GM19438 (cell line): ENCODE measurements at regions not wholly inside any gene's neighbourhood (a gene's known extent, or its start where the extent isn't known, plus 50 kb on each side); places are given as distances from the start of the nearest gene placed in this dataset.

Source experiments
- ATAC-seq: cut with Tn5 transposase; IDR thresholded peaks from one replicate; pipeline ENCODE4 v1.9.1; 2021; ENCODE audit warnings: low read depth; ENCODE audit not compliant: unreplicated experiment

DNA sequence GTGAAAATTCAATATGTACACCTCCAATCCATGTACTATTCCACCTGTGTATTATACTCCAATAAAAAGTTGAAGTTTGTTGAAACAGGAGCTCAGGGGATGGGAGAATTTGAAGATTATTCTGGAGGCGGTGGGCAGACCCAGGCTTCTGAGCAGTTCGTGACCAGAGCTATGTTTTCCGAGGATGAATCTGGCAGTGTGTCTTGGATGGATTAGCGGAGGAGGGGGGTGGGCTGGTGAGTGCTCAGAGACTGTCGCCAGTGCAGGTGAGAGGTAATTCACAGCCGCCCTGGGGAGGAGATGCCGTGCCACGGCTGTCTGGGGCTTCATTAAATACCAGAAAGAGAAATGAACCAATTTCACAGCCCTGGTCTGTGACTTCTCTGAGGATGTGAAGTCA, 283.0 kb upstream of the RTL1 start:
- no peak for ATAC-seq

DNA sequence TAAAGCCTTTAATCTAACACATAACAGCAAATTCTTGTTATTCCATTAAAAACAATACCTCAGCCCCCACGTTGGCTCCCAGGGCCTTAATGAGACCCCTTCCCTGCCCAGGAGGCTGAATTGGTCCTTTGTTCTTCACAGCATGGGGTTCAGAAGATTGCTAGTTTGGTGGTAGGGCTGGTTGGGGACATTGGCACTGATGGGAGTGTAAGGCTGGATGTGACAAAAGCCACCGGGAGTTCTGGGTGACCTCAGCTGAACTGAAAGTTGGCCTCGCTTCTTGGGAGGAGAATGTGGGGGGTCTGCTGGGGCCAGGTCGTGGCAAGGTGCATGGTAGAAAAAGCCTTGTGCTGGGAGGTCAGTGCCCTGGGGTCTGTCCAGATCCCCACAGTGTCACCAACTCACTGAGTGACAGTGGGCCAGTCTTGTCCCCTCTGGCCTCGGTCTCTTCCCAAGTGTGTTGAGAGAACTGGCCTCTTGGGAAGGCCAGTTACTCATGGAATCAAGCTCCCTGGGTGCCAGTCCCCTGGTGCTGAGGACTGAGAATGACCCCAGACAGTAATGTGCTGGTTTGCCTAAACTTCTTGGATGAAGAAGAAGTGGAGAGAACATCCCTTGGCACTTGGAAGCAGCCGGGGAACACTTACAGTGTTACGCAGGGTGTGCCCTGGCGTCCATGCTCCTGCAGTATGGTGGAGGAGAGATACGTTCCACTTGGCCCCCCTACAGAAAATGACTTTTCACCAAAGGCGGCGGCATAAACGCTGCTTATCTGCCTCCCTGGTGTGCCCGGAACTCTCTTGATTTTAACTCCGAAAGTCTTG, 283.7 kb upstream of the RTL1 start:
- no peak for ATAC-seq

DNA sequence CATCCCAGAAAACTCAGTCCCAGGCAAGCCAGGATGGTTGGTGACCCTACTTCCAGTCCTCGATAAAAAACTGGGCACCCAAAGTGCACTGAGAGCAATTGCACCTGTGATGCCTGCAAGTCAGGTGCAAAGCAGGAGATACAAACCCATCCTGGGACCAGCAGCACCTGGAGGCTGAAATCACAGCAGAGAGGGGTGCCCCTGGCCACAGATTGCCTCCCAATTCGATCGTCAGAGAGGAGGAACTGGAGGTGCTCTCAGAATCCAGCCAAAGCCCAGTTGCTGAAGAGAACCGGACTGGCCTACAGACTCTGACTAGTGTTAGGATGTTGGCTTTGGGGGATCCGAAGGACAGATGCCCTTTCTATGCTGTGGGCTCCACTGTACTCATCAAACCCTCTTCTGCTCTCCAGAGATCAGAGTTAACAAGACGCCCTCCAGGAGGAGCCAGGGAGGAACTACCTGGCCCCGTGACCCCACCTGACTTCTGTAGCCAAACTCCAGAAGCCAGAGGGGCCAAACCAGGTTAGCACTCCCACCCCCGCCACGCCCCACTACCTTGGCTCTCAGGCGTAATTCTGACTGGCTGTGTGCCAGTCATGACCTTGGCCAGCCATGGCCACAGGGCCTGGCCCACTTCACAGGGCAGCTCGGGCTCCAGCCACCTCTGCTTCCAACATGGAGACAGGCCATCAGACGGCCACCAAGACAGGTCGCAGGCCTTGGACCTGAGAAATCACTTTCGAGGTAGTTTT, 284.5 kb upstream of the RTL1 start:
- no peak for ATAC-seq

DNA sequence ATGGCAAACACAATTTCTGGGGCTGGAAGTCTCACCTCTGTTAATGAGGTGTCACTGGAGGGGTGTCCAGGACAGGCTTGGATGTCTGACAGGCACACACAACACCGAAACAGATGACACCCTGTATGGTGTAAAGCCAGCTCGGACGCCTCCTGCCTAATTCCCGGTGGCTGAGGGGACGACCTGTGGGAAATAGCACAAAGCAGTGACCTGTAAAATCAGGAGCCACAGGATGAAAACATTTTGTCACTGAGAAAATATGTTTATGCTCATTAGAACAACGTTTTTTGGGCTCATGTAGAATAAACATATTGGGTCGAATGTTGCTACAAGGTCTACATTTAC, 285.0 kb upstream of the RTL1 start:
- no peak for ATAC-seq

DNA sequence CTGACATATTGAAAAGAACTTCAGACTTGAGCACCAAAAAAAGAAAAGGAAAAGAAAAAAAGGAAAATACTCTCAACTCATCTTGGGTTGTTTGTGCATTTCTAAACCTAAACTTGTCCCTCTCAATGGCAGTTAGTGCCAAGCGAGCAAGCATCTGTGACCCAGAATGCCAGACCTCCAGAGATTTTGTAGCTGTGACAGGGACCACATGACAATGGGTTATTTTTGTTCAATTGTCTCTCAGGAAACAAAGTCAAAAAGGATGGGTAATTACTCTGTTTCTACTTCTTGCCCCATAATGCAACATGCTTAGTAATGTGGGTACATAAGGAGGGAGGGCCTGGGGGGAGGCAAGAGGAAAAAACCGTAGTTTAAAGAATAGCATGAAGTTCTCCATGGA, 285.7 kb upstream of the RTL1 start:
- no peak for ATAC-seq

DNA sequence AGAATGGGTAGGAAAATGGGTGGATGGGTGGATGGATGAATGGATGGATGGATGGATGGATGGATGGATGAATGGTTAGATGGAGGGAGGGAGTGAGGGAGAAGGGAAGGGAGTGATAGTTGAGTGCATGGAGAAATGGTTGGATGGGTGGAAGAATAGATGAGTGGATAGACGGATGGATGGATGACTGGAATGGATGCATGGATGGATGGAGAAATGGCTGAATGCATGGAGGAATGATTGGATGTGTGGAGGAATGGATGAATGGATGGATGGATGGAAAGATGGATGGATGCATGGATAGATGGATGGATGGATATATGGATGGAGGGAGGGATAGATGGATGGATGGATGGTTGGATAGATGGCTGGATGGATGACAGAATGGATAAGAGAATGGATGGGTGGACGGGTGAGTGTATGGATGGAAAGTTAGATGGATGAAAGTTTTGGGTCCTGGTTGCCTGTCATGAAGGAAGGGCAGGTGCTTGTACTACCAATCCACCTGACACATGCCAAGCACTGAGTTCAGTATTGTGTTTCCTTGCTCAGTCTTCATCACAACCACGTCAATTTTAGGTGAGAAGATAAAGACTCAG, 286.5 kb upstream of the RTL1 start:
- ATAC-seq: no peak

DNA sequence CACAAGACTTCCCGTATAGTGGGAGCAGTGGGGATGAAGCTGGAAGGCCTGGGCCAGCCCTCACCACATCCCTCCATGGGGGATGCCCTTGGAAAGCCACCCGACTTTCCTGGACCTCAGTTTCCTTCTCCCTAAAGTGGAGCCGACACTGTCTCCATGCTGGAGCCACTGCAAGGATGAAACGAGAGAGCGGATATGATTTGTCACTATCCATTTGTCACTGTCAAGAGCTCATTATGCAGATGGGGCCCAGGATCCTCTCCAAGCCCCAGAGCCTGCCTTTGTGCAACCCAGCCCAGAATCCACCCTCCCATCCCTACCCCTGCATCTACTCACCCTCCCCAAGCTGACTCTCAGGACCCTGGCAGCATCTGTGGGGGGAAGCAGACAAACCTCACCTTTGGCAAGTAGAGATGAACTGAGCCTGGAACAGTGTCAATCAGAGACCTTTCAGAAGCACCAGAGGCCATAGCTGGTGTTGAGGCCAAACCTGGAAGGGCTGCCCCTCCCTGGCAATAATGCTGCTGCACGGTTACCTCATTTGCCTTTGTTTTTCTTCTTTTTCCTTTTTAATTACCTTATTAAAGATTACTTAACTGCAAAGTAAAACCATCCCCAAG, 287.7 kb upstream of the RTL1 start:
- no peak for ATAC-seq

DNA sequence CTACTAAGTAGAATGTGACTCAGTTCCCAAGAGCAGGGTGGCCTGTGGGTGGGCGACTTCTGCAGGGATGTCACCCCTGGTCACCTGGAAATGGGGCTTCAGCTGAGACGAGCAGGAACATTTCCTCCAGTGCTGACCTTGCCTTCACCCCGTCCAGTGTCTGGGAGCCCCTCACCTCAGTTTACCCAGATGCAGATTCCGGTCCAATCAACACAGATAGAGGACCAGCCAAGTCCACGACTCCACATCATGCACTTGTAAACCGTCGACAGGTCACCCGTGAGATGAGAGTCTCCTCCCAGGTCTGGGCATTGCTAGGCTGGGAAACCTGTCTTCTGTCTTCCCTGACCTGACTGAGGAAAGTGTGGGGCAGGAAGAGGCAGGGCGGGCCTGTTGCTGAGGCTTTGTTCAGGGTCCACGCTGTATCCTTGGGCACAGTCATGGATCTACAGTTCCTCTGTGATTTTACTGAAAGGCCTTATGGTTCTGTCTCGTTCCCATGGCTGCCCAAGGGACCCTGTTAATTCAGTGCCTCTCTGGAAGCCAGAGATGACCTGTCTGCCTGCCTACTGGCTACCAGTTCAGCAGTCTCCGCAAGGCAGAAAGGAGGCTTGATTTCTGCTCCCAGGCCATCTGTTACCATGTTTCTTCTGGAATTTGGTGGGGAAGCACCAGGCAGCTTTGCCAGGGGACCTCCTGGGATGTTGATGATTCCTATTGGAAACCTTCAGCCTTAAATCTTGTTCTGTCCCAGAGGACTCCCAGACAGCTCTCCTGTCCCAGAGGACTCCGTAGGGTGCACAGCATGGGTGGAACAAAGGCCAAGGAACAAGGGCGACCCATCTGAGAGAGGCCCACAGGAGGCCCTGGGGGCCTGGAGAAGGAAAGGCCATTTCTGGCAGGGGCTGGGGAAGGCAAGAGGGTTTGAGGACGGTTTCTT, 288.5 kb upstream of the RTL1 start:
- ATAC-seq: no peak

DNA sequence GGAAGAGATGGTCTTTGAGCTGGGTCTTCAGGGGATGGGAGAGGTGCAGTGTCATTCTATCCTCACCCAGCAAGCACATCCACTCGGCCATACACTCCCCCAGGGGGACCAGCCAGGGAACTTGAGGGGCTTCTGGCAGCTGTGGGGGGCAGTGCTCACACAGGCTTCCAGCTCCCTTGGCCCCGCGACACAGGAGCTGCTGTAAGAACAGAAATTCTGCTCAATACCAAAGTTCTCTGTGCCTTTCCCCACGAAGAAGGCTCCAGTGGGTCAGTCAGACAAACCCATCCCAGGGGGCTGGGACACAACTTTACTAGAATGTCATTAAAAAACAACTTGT, 289.1 kb upstream of the RTL1 start:
- ATAC-seq: no peak

DNA sequence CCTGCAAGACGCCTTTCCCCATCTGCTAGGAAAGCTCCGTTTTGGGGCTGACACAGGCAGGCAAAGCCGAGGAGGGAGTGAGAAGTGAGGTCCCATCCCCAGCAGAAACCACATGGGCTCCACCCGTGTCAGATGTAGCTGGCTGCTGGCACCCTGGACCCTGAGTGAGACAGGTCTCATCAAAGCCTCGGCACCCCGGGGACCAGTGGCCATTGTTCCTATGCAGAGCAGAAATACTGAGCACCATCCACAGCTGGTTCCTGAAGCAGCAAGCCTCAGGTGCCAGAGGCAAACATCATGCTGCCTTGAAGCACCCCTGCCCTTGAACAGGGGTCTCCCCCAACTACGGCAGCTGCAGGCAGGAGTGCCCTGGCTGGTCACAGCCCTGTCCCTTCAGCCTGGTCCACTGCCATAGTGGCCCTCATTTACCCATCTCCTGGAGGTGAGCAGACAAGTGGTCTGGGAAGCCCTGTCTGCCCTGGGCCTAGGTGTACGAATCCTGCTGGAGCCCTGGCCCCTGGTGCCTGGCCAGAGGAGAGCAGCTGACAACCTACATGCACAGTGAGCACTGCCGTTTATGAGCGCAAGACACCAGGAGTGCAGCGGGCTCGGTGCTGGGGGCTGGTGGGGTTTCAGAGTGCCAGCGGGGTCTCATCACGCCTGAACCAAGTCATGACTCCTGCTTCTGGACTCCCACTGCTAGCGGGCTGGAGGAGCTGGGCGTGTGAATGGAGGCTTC, 289.8 kb upstream of the RTL1 start:
- no peak for ATAC-seq

DNA sequence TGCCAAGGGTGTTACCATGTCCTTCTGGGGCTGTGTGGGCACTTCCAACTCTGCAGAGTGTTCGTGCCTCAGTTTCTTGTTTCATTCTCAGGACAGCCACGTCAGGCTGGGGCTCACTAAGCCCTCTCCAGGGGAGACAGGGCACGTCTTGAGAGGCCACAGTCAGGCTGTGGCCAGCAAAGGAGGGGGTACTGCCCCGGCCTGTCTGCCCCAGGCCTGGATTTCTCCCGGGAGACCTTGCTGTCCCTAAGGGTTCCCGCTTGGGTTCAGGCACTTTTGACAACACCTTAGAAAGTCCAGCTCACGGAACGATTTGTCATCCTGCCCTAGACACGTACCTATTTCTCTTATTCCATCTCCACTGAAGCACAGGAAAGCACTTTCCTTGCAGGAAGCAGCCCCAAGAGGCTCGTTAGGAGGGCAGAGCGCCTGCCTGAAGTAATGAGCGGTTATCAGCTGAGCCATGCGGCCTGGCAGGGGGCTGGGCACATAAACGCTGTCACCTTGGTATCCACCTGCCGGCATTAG, 290.4 kb upstream of the RTL1 start:
- ATAC-seq: no peak

DNA sequence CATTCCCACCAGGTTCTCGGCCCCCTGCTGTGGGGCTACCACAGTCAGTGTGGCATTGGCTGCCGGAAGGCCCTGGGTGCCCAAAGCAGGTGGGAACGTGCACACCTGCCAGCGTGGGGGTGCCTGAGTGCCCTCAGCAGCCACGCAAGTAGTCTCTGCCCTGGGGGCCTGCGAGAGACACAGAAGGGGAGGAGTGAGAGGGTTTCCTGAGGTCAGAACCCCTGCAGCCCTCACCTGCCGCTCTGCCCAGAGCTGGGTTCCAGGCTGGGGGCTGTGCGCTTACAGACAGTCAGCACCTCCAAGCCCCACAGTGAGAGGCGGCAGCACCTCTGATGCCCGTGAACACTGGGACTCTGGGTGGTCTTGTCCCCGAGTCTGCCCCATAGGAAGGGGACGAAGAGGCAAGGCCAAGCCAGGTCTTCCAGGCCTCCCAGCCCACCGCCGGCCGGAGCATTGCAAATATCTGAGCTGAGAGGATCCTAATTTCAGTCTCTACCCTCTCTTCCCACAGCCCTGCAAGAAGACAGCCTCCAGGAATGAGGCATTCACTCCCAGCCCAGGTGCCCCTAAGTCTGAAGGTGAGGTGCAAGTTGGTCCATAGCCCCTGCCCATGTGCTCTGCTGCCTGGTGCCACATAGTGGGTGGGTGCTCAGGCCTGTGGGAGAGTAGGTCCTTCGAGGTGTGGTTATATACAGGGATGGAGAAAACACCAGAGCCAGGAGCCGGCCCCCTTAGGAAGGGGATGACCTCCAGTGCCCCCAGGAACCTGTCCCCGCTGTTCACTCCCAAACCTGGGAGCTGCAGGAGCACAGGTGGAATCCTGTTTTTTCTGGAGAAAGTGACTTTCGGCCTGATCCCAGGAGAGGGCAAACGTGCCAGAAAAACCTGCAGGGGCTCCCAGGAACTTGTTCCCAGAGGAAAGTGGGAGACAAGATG, 291.1 kb upstream of the RTL1 start:
- no peak for ATAC-seq

DNA sequence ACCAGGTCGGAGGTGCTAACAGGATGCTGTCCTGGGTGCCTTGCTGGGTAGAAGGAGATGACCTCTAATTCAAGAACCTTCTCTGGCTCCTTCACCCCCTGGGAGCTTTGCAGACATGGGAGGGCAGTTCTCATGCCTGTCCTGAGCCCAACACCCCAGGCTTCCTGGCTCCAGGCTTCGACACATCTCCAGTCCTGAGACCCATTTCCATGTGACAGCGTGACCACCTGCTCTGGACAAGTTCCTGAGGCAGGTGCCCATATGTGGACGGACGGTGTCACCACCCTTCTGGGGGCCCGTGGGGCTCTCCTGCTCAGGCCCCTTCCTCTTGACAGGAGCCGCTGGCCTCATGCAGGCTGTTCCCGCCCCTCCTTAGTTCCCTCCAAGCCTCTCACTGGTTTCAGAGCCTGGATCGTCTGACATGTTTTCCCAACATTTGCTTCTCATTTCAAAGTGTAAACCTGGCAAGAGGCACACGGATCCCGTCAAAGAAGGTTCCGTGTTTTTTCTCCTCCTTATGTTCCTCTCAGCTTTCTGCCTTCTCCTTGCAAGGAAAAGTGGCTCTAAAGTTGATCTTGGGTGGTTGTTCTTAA, 291.9 kb upstream of the RTL1 start:
- no peak for ATAC-seq

DNA sequence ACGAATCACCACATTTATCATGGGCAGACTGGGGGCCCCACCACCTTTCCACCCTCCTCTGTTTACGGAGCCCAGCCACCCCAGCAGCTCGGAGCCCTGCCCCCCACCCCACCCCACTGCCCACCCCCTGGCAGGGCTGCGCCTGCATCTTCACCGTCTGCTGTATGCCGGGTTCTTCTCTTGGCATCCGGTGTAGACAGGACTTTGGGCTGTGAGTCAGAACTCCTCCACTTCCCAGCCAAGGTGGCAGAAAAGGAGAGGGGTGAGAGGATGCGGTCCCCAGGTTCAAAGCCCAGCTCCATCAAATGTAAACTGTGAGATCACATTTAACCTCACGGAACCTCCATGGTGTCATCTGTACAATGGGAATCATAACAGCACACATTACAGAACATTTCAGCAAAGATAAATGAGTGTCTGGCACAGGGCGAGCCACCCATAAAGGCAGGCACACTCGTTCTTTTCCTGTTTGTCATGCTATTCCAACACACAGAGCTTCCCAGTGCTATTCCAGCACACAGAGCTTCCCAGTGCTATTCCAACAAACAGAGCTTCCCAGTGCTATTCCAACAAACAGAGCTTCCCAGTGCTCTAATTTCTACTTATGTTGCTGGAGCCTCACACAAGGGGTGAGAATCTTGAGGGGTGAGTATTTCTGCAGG, 292.7 kb upstream of the RTL1 start:
- no peak for ATAC-seq

DNA sequence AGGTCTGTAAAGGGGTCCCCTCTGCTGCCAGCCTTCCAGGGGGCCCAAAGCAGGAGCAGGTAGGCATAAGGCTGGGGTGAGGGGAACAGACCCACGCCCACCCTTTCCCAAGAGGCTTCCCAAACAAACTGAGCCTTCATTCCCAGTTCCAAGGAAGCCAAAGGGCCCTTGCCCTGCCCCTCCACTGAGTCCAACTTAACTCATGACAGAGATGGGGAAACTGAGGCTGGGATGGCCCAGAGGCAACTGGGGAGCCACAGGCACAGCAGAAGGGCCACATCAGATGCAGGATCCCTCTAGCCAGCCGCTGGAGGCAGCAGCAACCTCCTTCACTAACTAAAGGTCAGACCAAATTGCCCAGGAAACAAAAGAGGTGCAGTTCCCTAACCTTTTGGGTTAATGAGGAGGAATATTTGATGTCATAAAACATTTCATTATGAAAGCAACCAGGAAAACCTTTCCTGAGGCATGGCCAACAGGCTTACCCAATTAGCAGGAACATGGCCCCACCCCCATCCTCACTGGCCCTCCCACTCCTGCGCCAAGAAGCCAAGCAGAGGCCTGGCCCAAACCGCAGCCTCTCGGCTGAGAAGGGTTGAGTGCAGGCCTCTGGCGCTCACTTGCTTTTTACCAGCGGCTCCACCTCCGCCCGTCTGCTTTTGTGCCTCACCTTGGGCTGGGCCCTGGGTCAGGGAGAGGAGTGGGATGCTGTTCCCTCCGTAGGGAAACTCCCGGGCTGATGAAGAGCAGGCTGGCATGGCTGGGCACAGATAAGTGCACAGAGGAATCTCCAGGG, 293.5 kb upstream of the RTL1 start:
- no peak for ATAC-seq

DNA sequence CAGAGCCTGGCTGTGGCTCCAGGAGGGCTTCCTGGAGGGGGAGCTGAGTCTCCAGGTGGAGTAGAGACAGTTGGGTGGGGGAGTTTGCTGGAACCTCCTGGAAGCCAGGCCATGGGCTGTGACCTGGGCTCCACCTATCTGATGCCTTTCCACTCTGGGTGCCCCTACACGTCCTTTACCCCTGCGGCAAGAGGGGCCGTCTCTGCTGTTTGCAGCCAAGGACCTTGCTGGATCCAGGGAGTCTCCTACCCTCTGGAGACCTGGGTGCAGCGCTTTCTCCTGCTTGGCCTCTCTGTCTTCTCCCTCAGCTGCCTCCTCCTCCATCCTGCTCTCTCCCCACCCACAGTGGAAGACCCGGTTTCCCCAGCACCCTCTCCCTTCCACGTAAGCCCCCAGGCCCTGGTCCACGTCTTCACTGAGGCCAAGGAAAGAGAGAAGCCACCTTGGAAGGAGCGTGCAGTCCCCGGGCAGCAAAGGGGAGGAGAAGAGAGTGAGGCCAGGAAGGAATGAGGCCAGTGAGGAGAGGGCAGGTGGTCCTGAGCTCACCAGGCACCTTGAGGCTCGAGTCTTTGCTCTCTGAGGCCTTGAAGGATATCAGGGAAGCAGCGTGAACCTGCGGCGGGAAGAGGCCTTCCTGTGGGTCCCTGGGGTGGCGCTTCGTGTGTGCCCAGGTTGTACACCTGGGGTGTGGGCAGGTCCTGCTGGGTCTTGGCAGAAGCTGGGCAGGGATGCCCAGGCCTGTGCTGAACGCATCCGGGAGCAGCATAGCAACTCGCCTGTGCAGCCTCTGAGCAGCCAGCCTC, 294.3 kb upstream of the RTL1 start:
- no peak for ATAC-seq
